ENCODE measurements at regions not wholly inside any gene's neighbourhood (a gene's known extent, or its start where the extent isn't known, plus 50 kb on each side); places are given as distances from the start of the nearest gene placed in this dataset.

DNA sequence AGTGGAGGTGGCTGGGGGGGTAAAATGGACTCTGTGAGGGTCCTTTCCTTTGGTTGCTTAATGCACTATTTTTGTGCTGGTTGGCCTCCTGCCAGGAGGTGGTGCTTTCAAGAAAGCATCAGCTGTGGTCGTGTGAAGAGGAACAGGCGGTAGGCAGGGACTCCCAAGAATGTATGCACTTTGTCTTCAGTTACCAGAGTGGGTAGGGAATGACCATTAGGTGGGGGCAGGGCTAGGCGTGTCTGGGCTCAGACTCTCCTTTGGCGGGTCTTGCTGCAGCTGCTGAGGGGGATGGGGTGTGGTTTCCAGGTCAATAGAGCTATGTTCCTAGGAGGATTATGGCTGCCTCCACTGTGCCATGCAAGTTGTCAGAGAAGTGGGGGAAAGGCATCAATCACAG, 509.0 kb downstream of the PCDH19 start:
- no peaks in the 10 kb centered on the region for H3K27me3 ChIP-seq (ENCODE audit: control insufficient read depth in 2 of 2, insufficient read depth in 1 of 2, low read length in 1 of 2)
- DNase-seq (ENCODE audit: low read depth in 6 of 9, low spot score in 9 of 9): no peak
- H3K9me3 ChIP-seq (ENCODE audit: control insufficient read depth in 2 of 2, insufficient read depth in 1 of 2, low read length in 1 of 2): no peaks in the 10 kb centered on the region
- H3K4me3 ChIP-seq (ENCODE audit: low read length in 2 of 2): no peak overlapping the region
- WGBS: 74% methylated on average over 4 of the region's 4 CpGs
- H3K36me3 ChIP-seq (ENCODE audit: control insufficient read depth in 2 of 2, insufficient read depth in 2 of 2, low read length in 1 of 2): no peaks in the 10 kb centered on the region
- no peaks in the 10 kb centered on the region for H3K4me1 ChIP-seq (ENCODE audit: control insufficient read depth in 2 of 2, insufficient read depth in 2 of 2, low read length in 2 of 2)
- no peak overlapping the region for H3K27ac ChIP-seq (ENCODE audit: low read depth in 1 of 2, low read length in 1 of 2)

DNA sequence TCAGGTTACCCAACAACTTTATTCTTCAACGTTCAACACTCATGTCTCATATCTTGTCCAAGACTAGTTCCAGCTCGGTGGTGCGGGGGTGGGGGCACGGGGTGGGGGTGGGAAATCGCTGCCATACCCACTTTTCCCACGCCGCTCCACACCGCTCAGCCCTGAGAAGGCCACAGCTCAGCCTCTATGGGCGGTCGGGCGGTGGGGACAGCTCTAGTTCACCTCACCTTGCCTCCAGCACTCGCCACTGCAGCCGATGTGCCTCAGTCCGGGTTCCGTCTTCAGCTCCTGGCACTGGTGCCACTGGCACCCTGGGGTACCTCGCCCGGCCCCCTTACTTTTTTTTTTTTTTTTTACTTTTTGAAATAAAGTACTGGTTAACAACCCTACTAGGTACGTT, 522.2 kb downstream of the PCDH19 start:
- Histone ChIP-seq H3K27me3 (ENCODE audit: control insufficient read depth in 2 of 2, insufficient read depth in 1 of 2, low read length in 1 of 2) (no peaks in the 10 kb centered on the region), H3K9me3 (ENCODE audit: control insufficient read depth in 2 of 2, insufficient read depth in 1 of 2, low read length in 1 of 2) (no peaks in the 10 kb centered on the region), H3K36me3 (ENCODE audit: control insufficient read depth in 2 of 2, insufficient read depth in 2 of 2, low read length in 1 of 2) (no peaks in the 10 kb centered on the region), H3K4me3 (ENCODE audit: low read length in 2 of 2) (no peak overlapping the region), H3K27ac (ENCODE audit: low read depth in 1 of 2, low read length in 1 of 2) (no peak overlapping the region), H3K4me1 (ENCODE audit: control insufficient read depth in 2 of 2, insufficient read depth in 2 of 2, low read length in 2 of 2) (no peaks in the 10 kb centered on the region)
- WGBS: 96% methylated on average over 18 of the region's 18 CpGs
- DNase-seq (ENCODE audit: low read depth in 6 of 9, low spot score in 9 of 9): no peak

GRCh38 chrX:99857455-99857854, 552.6 kb downstream of the PCDH19 start:
- H3K4me3 ChIP-seq (ENCODE audit: low read length in 2 of 2): no peak overlapping the region
- no peaks in the 10 kb centered on the region for H3K36me3 ChIP-seq (ENCODE audit: control insufficient read depth in 2 of 2, insufficient read depth in 2 of 2, low read length in 1 of 2)
- no peak overlapping the region for H3K27ac ChIP-seq (ENCODE audit: low read depth in 1 of 2, low read length in 1 of 2)
- WGBS: 90% methylated on average over 1 of the region's 1 CpG
- no peaks in the 10 kb centered on the region for H3K4me1 ChIP-seq (ENCODE audit: control insufficient read depth in 2 of 2, insufficient read depth in 2 of 2, low read length in 2 of 2)
- DNase-seq (ENCODE audit: low read depth in 6 of 9, low spot score in 9 of 9): no peak
- no peaks in the 10 kb centered on the region for H3K27me3 ChIP-seq (ENCODE audit: control insufficient read depth in 2 of 2, insufficient read depth in 1 of 2, low read length in 1 of 2)
- H3K9me3 ChIP-seq (ENCODE audit: control insufficient read depth in 2 of 2, insufficient read depth in 1 of 2, low read length in 1 of 2): no peaks in the 10 kb centered on the region

GRCh38 chrX:99833821-99834220, 576.3 kb downstream of the PCDH19 start:
- Histone ChIP-seq H3K27me3 (ENCODE audit: control insufficient read depth in 2 of 2, insufficient read depth in 1 of 2, low read length in 1 of 2) (no peaks in the 10 kb centered on the region), H3K4me3 (ENCODE audit: low read length in 2 of 2) (no peak overlapping the region), H3K36me3 (ENCODE audit: control insufficient read depth in 2 of 2, insufficient read depth in 2 of 2, low read length in 1 of 2) (no peaks in the 10 kb centered on the region), H3K4me1 (ENCODE audit: control insufficient read depth in 2 of 2, insufficient read depth in 2 of 2, low read length in 2 of 2) (no peaks in the 10 kb centered on the region), H3K9me3 (ENCODE audit: control insufficient read depth in 2 of 2, insufficient read depth in 1 of 2, low read length in 1 of 2) (no peaks in the 10 kb centered on the region), H3K27ac (ENCODE audit: low read depth in 1 of 2, low read length in 1 of 2) (no peak overlapping the region)
- DNase-seq (ENCODE audit: low read depth in 6 of 9, low spot score in 9 of 9): no peak
- WGBS: 81% methylated on average over 1 of the region's 1 CpG

- Histone ChIP-seq H3K27me3 (ENCODE audit: control insufficient read depth in 2 of 2, insufficient read depth in 1 of 2, low read length in 1 of 2) (no peaks in the 10 kb centered on the region), H3K9me3 (ENCODE audit: control insufficient read depth in 2 of 2, insufficient read depth in 1 of 2, low read length in 1 of 2) (peaks cover 0 to 5% of the 10 kb centered on the region in 2 donors), H3K4me3 (ENCODE audit: low read length in 2 of 2) (no peak overlapping the region), H3K4me1 (ENCODE audit: control insufficient read depth in 2 of 2, insufficient read depth in 2 of 2, low read length in 2 of 2) (no peaks in the 10 kb centered on the region), H3K27ac (ENCODE audit: low read depth in 1 of 2, low read length in 1 of 2) (no peak overlapping the region), H3K36me3 (ENCODE audit: control insufficient read depth in 2 of 2, insufficient read depth in 2 of 2, low read length in 1 of 2) (no peaks in the 10 kb centered on the region)
- WGBS: 76% methylated on average over 2 of the region's 2 CpGs
- DNase-seq (ENCODE audit: low read depth in 6 of 9, low spot score in 9 of 9): no peak
Observed at GRCh38 chrX:99820197-99820596, 589.9 kb downstream of the PCDH19 start.

DNA sequence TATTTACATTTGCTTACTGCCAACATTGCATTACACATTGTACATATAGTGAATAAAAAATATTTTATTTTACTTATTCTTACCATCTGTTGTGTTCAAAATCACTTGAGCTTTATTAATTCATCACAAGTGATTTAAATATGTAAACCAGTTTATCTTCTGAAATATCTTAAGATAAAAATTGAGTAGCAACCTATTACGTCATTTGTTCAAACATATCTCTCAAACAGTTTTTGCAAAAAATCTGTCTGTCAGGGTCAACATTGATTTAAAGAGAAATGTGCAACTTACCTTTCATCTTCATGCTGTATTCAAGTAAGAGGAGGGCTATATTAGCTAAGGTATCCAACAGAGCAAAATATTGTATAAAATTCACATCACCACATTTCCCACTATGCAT, 610.1 kb downstream of the PCDH19 start:
- 98% methylated on average over 1 of the region's 1 CpG for WGBS
- H3K4me1 ChIP-seq (ENCODE audit: control insufficient read depth in 2 of 2, insufficient read depth in 2 of 2, low read length in 2 of 2): no peaks in the 10 kb centered on the region
- H3K9me3 ChIP-seq (ENCODE audit: control insufficient read depth in 2 of 2, insufficient read depth in 1 of 2, low read length in 1 of 2): peaks cover 0 to 13% of the 10 kb centered on the region in 2 donors
- H3K4me3 ChIP-seq (ENCODE audit: low read length in 2 of 2): no peak overlapping the region
- no peaks in the 10 kb centered on the region for H3K36me3 ChIP-seq (ENCODE audit: control insufficient read depth in 2 of 2, insufficient read depth in 2 of 2, low read length in 1 of 2)
- DNase-seq (ENCODE audit: low read depth in 6 of 9, low spot score in 9 of 9): no peak
- no peak overlapping the region for H3K27ac ChIP-seq (ENCODE audit: low read depth in 1 of 2, low read length in 1 of 2)
- H3K27me3 ChIP-seq (ENCODE audit: control insufficient read depth in 2 of 2, insufficient read depth in 1 of 2, low read length in 1 of 2): no peaks in the 10 kb centered on the region

DNA sequence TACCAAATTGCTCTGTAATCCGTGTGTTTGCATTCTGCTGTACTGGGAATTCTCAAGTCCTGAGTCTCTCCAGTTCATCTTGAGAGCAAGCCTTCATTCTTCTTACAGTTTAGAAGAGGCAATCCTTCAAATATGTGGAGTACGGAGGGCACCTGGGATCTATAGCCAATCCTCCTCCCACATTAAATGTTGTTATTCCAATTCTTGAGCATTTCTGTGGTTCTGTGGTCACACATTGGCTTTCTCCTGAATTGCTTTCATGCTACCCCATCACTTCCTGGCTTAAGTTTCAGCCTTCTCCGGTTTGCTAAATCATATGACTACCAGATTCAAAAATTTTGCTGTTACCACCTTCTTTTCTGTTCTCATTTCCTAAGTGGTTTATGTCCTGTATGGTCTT, 611.1 kb downstream of the PCDH19 start:
- Histone ChIP-seq H3K27me3 (ENCODE audit: control insufficient read depth in 2 of 2, insufficient read depth in 1 of 2, low read length in 1 of 2) (no peaks in the 10 kb centered on the region), H3K9me3 (ENCODE audit: control insufficient read depth in 2 of 2, insufficient read depth in 1 of 2, low read length in 1 of 2) (peaks cover 0 to 13% of the 10 kb centered on the region in 2 donors), H3K4me3 (ENCODE audit: low read length in 2 of 2) (no peak overlapping the region), H3K27ac (ENCODE audit: low read depth in 1 of 2, low read length in 1 of 2) (no peak overlapping the region), H3K36me3 (ENCODE audit: control insufficient read depth in 2 of 2, insufficient read depth in 2 of 2, low read length in 1 of 2) (no peaks in the 10 kb centered on the region), H3K4me1 (ENCODE audit: control insufficient read depth in 2 of 2, insufficient read depth in 2 of 2, low read length in 2 of 2) (no peaks in the 10 kb centered on the region)
- no peak for DNase-seq (ENCODE audit: low read depth in 6 of 9, low spot score in 9 of 9)
- 34% methylated on average over 3 of the region's 3 CpGs for WGBS

DNA sequence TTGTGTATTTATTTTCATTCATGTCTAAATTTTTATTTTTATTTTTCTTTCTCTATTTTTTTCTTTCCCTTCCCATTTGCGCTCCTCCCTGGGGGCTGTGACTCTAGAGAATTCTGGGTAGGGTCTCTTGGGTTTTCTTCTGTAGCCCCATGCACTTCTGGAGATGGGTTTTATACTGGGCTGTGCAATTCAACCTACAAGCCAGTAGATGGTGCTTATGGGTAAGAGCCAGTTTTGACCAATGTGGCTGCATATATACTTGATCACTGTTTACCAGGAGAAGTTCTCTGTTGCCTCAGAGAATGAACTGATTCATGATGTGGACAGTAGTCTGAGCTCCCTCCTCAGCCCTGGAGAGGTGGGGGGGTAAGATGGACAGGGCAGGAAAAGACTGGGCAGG, 614.6 kb downstream of the PCDH19 start:
- Histone ChIP-seq H3K9me3 (ENCODE audit: control insufficient read depth in 2 of 2, insufficient read depth in 1 of 2, low read length in 1 of 2) (peaks cover 0 to 13% of the 10 kb centered on the region in 2 donors), H3K27me3 (ENCODE audit: control insufficient read depth in 2 of 2, insufficient read depth in 1 of 2, low read length in 1 of 2) (no peaks in the 10 kb centered on the region), H3K36me3 (ENCODE audit: control insufficient read depth in 2 of 2, insufficient read depth in 2 of 2, low read length in 1 of 2) (no peaks in the 10 kb centered on the region), H3K4me1 (ENCODE audit: control insufficient read depth in 2 of 2, insufficient read depth in 2 of 2, low read length in 2 of 2) (no peaks in the 10 kb centered on the region), H3K27ac (ENCODE audit: low read depth in 1 of 2, low read length in 1 of 2) (no peak overlapping the region), H3K4me3 (ENCODE audit: low read length in 2 of 2) (no peak overlapping the region)
- WGBS: 91% methylated on average over 1 of the region's 1 CpG
- no peak for DNase-seq (ENCODE audit: low read depth in 6 of 9, low spot score in 9 of 9)

DNA sequence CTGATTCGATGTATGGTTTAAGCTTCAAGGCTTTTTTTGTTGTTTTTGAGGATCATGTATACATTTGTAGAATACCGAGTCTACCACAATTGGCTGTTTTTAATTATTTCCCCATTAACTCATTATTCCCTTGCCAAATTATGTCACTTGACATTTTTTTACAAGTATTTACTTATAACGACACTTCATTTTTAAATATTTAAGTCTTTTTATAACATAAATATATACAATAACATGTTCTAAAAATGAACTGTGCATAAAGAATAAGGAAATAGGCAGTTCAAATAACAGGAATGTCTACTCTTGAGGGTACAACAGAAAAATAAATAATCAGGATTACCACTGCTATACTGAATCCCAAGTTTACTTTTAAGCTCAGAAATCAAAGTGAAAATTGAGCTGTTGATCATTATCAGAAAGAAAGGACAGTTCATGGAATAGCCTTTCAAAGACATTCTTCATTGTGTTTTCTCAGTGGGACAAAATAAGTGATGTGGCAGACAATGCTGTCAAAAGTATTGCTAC, 627.5 kb downstream of the PCDH19 start:
- no peak for DNase-seq (ENCODE audit: low read depth in 6 of 9, low spot score in 9 of 9)
- no peaks in the 10 kb centered on the region for H3K36me3 ChIP-seq (ENCODE audit: control insufficient read depth in 2 of 2, insufficient read depth in 2 of 2, low read length in 1 of 2)
- no peak overlapping the region for H3K27ac ChIP-seq (ENCODE audit: low read depth in 1 of 2, low read length in 1 of 2)
- no peaks in the 10 kb centered on the region for H3K4me1 ChIP-seq (ENCODE audit: control insufficient read depth in 2 of 2, insufficient read depth in 2 of 2, low read length in 2 of 2)
- no peak overlapping the region for H3K4me3 ChIP-seq (ENCODE audit: low read length in 2 of 2)
- no peaks in the 10 kb centered on the region for H3K27me3 ChIP-seq (ENCODE audit: control insufficient read depth in 2 of 2, insufficient read depth in 1 of 2, low read length in 1 of 2)
- WGBS: 88% methylated on average over 3 of the region's 3 CpGs
- no peaks in the 10 kb centered on the region for H3K9me3 ChIP-seq (ENCODE audit: control insufficient read depth in 2 of 2, insufficient read depth in 1 of 2, low read length in 1 of 2)

- no peaks in the 10 kb centered on the region for H3K4me1 ChIP-seq (ENCODE audit: control insufficient read depth in 2 of 2, insufficient read depth in 2 of 2, low read length in 2 of 2)
- H3K4me3 ChIP-seq (ENCODE audit: low read length in 2 of 2): no peak overlapping the region
- no peaks in the 10 kb centered on the region for H3K36me3 ChIP-seq (ENCODE audit: control insufficient read depth in 2 of 2, insufficient read depth in 2 of 2, low read length in 1 of 2)
- H3K27ac ChIP-seq (ENCODE audit: low read depth in 1 of 2, low read length in 1 of 2): no peak overlapping the region
- 90% methylated on average over 1 of the region's 1 CpG for WGBS
- DNase-seq (ENCODE audit: low read depth in 6 of 9, low spot score in 9 of 9): no peak
- H3K9me3 ChIP-seq (ENCODE audit: control insufficient read depth in 2 of 2, insufficient read depth in 1 of 2, low read length in 1 of 2): no peaks in the 10 kb centered on the region
- no peaks in the 10 kb centered on the region for H3K27me3 ChIP-seq (ENCODE audit: control insufficient read depth in 2 of 2, insufficient read depth in 1 of 2, low read length in 1 of 2)
Observed at GRCh38 chrX:99777912-99778311, 632.2 kb downstream of the PCDH19 start.
